ENCODE measurements at regions not wholly inside any gene's neighbourhood (a gene's known extent, or its start where the extent isn't known, plus 50 kb on each side); places are given as distances from the start of the nearest gene placed in this dataset.

DNA sequence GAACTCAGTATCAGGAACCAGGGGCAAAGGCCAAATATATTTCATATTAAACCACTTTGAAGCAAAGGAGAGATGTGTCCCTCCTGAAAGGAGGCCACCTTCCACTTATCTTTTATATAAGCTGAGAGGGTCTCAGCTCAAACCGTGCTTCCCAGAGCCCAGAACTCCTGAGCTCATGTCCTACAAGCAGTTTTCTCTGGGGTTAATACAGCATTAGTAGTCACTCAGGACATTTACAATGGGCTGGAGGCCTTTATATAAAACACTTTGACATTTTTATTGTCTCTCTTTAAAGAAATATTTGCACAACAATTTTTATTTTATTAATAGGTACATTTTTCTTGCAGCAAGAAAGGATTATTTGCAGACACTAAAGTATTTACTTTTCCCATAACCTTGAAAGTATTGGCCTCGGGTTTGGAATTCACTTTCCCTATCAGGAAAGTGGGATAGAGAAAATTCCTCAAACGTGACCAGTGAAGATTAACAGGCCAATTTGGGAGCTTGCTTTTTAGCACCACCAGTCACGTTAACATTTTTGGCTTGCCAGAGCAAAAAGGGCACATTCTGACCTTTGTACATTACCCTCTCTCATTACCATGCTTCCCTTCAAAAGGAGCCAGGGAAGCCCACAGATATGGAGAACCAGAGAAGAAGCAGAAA is 464.9 kb upstream of the NRP1 start:
- TF ChIP-seq EZH2 (IDR thresholded peaks at IDR 0.05; ENCODE audit: borderline replicate concordance, insufficient read depth, low read depth, low read length, poor library complexity, severe bottlenecking): no peak
- TF ChIP-seq, protein P1, sequence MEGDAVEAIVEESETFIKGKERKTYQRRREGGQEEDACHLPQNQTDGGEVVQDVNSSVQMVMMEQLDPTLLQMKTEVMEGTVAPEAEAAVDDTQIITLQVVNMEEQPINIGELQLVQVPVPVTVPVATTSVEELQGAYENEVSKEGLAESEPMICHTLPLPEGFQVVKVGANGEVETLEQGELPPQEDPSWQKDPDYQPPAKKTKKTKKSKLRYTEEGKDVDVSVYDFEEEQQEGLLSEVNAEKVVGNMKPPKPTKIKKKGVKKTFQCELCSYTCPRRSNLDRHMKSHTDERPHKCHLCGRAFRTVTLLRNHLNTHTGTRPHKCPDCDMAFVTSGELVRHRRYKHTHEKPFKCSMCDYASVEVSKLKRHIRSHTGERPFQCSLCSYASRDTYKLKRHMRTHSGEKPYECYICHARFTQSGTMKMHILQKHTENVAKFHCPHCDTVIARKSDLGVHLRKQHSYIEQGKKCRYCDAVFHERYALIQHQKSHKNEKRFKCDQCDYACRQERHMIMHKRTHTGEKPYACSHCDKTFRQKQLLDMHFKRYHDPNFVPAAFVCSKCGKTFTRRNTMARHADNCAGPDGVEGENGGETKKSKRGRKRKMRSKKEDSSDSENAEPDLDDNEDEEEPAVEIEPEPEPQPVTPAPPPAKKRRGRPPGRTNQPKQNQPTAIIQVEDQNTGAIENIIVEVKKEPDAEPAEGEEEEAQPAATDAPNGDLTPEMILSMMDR (IDR thresholded peaks at IDR 0.05): no peak

All from B cell (primary cell).